HG03039 (cell line): ENCODE measurements at regions not wholly inside any gene's neighbourhood (a gene's known extent, or its start where the extent isn't known, plus 50 kb on each side); places are given as distances from the start of the nearest gene placed in this dataset.

Experiments used
- ATAC-seq: cut with Tn5 transposase; IDR thresholded peaks from one replicate; pipeline ENCODE4 v1.9.1; 2021; ENCODE audit warnings: mild to moderate bottlenecking, moderate library complexity; ENCODE audit not compliant: unreplicated experiment

GRCh38 chr5:158559066-158559465 lies 540.6 kb downstream of the EBF1 start:
- ATAC-seq, result no peak

DNA sequence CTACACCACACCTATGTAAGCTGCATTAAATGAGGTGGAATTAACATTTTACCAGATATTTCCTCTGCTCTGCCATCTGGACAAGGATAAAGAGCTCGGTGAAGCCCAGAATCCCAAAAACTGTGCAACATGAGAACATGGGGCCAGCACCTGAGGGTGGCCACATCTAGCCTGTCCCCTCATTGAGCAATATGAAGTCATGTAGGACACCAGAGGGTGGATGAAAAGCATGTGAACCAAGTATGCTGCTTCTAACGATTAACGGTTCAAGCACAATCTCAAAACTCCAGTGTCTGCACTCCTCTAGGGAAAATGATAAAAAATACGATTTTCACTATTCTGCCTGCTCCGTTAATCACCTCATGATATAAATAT lies 545.8 kb downstream of the EBF1 start:
- ATAC-seq, result no peak

DNA sequence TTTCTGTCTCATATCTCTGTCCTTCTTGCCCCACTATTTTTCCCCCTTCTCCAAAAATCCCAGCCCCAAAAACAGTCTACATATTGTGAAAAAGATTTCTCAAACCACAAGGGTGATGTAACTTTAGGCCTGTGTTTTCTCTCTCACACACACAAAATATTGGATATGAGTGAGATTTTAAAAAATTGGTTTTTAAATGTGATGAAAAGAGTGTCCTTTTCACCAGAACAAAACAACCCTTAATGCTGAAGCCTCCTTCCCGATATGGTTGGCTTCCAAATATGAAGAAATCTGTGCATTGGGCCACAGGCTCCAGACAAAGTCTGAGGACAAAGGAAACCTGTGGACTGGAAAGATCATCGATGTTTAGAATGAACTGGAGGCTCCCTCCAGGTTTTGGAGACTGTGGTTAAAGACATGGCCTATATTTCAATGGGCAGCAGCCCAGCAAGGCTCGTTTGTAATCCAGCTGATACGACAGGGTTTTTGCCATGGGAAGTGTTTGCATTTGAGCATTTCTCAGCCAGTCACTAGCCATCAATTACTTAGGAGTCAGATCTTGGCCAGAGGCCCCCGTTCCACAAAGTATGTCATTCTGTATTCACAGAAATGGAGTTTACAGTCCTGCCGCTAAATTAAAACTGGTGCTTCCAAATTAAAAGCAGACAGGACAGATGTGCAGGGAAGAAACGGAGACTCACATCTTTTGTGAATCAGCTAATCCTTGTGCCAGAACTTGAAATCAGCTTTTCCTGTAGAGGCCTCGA lies 546.3 kb downstream of the EBF1 start:
- ATAC-seq, result no peak

GRCh38 chr5:158552241-158552640 lies 547.5 kb downstream of the EBF1 start:
- no peak for ATAC-seq

DNA sequence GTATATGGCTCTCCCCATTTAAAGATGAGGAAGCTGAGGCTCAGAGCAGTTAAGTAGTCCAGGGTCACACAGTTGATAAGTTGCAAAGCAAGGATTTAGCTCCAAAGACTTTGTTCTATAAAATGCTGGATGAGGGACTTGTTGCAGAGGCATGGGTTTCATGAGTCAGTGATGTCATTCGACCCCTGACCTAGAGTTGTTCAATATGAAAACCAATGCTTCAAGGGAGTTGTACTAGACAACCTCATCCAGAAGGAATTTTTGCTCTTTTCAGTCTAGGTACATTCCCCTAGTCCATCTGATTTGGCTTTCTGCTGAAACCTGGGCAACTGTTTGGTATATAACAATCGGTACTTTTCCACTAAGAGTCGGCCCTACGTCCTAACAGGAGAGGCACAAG lies 550.4 kb downstream of the EBF1 start:
- ATAC-seq, result no peak

- no peak for ATAC-seq
Observed at GRCh38 chr5:158546748-158547147, 553.0 kb downstream of the EBF1 start.

GRCh38 chr5:158545949-158546530 lies 553.7 kb downstream of the EBF1 start:
- no peak for ATAC-seq

DNA sequence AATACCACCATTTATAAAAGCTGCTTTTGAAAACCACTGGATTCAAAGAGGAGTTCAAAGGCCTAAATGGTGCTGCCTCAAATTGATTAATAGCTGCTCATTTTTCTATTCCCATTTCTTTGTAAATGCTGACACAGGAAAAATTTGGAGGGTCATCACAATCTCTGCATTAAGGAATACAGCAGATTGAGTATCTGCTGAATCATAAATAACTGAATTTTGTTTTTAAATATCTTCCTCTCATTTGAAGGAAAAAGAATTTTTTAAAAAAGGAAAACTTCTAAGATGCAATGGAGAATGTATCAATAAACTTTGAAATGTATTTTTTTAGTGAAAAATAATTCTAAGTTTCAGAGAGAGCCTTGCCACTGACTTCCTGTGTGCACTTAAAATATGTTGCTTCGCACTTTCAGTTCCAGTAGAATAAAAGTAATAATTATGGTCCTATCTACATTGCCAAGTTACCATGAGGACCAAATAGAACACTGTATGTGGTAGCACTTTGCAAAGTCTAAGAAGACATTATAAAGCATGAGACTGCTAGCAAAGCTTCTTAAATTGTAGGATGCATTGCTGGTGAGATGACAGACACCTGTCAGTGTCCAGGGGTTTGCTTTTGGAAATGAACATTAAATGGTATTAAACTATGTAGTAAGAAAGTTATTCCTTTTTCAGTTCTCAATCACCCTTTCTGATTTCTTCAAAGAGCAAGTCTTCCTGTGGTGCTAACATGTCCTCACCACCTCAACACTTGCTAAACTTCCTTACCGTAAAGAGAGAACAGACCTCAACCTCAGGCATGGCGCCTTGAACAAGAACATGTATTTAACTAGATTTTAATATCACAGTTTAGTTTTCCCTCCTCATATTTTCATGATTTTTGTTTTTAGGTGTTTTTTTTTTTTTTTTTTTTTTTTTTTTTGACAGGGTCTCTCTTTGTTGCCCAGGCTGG lies 555.1 kb downstream of the EBF1 start:
- no peak for ATAC-seq

- no peak for ATAC-seq
Observed at GRCh38 chr5:158543539-158544387, 556.0 kb downstream of the EBF1 start.

DNA sequence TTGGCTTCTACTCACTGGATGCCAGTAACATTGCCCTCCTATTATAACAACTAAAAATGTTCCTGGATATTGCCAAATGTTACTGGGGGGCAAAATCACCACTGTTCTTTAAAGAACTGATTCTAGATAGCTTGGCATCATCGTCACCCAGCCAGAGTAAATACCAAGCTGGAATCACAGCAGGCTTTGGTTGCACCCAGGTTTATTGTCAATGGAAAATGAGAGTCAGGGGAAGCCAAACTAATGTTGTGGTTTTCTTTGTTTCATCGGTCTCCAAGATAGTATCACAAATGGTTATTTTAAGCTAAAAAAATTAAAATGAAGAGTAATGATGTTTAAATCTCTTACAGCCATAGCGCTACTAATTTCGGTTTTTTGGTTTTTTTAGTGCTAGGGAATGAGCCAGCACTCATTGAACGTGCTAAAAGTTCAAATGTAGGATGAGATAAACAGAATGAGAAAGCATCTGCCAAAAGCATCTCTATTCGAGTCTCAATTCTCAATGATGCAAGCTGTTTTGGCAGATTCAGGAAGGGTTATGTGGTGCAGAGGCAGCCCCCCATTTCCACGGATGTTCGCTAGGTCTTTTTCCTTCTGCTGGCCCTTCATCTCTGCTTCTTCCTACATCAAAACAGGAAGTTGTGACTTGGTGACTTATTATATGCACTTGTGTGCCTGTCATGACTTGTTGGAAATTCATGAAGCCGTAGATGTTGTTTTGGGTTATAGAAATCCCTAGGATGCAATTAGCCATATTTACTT lies 558.0 kb downstream of the EBF1 start:
- ATAC-seq, result no peak

DNA sequence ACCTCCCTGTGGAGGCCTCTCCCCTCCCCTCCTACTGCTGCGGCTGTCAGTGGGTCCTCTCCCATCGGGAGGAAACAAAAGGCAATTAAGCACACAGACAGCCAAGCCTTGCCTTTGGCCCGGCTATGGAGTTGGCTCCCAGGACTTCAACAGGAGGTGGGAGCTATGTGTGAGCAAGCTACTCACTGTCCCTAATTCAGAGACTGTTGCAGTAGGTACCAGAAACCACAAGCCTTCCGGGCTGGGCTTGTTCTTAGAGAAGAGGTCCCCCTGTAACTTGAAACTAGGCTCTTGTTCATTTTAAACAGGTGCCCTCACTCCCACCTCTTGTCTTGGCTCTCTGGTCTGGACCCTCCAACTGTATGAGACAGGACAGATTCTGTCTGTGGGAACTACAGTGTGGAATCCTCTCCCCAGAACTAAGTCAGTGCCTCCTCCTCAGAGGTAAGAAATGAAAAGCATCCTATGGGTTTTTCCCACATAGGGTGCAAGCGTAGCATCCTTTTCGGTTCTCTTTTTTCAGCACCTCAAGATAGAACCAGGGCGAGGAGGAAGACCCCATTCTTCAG lies 561.1 kb downstream of the EBF1 start:
- peak; percentile 60 for ATAC-seq

- ATAC-seq, result no peak
Observed at GRCh38 chr5:158537366-158537765, 562.4 kb downstream of the EBF1 start.

DNA sequence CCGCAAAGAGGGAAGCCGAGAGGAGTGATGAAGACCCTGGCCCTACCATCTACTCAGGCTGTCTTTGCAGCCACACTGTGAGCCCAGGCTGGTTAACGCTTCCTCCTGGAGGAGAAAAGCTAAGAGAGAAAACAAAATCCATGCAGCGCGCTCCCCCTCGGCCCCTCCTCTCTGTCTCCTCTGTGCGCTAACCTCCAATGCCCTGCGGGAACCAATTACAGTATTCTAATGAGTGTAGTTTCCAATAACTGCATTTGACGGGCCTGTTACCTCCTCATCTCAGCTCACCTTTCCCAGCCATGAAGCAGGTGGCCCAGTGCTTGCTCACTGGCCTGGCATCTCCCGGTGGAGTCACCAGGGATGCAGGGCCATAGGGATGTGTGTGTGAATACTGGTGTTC lies 565.5 kb downstream of the EBF1 start:
- ATAC-seq, result no peak

- no peak for ATAC-seq
Observed at GRCh38 chr5:158532739-158533138, 567.0 kb downstream of the EBF1 start.

- no peak for ATAC-seq
Observed at GRCh38 chr5:158531860-158532259, 567.9 kb downstream of the EBF1 start.

- no peak for ATAC-seq
Observed at GRCh38 chr5:158530115-158530514, 569.6 kb downstream of the EBF1 start.

DNA sequence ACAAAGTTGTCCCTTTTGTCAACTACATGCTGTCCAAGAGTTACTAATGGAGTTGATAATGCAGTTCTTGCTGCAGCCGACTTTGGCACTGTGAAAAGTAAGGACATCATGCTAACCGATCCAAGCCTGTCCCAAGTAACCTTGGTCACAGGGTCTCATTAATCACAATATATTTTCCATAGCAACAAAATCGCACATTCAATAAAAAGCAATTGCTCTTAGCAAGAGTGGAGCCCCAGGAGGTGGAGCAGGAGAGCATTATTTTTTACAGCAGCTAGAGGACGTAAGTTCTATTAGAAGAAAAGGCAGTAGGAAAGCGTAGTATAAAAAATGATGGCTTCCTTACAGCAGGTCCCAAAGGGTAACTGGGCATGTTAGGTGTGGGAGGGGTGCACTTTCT lies 570.3 kb downstream of the EBF1 start:
- no peak for ATAC-seq

- ATAC-seq, result no peak
Observed at GRCh38 chr5:158525663-158526062, 574.1 kb downstream of the EBF1 start.

- no peak for ATAC-seq
Observed at GRCh38 chr5:158524070-158524469, 575.6 kb downstream of the EBF1 start.

GRCh38 chr5:158522776-158523175 lies 576.9 kb downstream of the EBF1 start:
- ATAC-seq, result no peak
